HepG2 (cell line): ENCODE measurements at regions not wholly inside any gene's neighbourhood (a gene's known extent, or its start where the extent isn't known, plus 50 kb on each side); places are given as distances from the start of the nearest gene placed in this dataset.

Experiments used
- CBFB ChIP-seq: sonication (generic); formaldehyde crosslinking; IDR thresholded peaks from 2 replicates; pipeline ENCODE4 v1.4.0; 2020; ENCODE audit warnings: missing genetic modification reagents
- CEBPB ChIP-seq: IDR thresholded peaks from 2 replicates; pipeline ENCODE4 v1.6.1; 2011; ENCODE audit warnings: low read depth, low read length, improper control_type of control experiment, borderline replicate concordance
- CENPX ChIP-seq: sonication (generic); formaldehyde crosslinking; IDR thresholded peaks from 2 replicates; pipeline ENCODE4 v1.9.0; 2021; ENCODE audit warnings: mild to moderate bottlenecking, missing genetic modification reagents, moderate library complexity
- EP300 ChIP-seq, 3 experiments: sonication (generic) in 1 of 3; formaldehyde crosslinking in 1 of 3; IDR thresholded peaks; 2 replicates each; pipeline versions ENCODE4 v1.5.1 to v1.6.1; 2011 to 2020; ENCODE audit warnings: low read depth in 2 of 3, low read length in 2 of 3, borderline replicate concordance in 1 of 3, improper control_type of control experiment in 1 of 3, mild to moderate bottlenecking in 1 of 3, missing genetic modification reagents in 1 of 3, moderate library complexity in 1 of 3
- ETV5 ChIP-seq: IDR thresholded peaks from 2 replicates; pipeline ENCODE4 v1.6.1; 2018; ENCODE audit warnings: missing biosample characterization, missing genetic modification reagents, inconsistent platforms, borderline replicate concordance
- FOXK2 ChIP-seq: fragments of 450-650 bp; IDR thresholded peaks from 2 replicates; pipeline ENCODE4 v1.6.1; 2016
- MAFG ChIP-seq: sonication (generic); formaldehyde crosslinking; IDR thresholded peaks from 2 replicates; pipeline ENCODE4 v1.5.1; 2020; ENCODE audit warnings: mild to moderate bottlenecking, missing genetic modification reagents
- NFYB ChIP-seq: sonication (generic); formaldehyde crosslinking; IDR thresholded peaks from 2 replicates; pipeline ENCODE4 v1.4.0; 2020; ENCODE audit warnings: missing genetic modification reagents
- ZBTB7A ChIP-seq: sonication (generic); formaldehyde crosslinking; IDR thresholded peaks from 2 replicates; pipeline ENCODE4 v1.8.0; 2022; ENCODE audit warnings: mild to moderate bottlenecking, missing genetic modification reagents
- ZNF670 ChIP-seq: sonication (generic); formaldehyde crosslinking; IDR thresholded peaks from 2 replicates; pipeline ENCODE4 v1.8.0; 2022; ENCODE audit warnings: mild to moderate bottlenecking, missing genetic modification reagents, borderline replicate concordance
- TF ChIP-seq, protein P1 (sequence below): sonication (generic); formaldehyde crosslinking; IDR thresholded peaks from 2 replicates; pipeline ENCODE4 v1.5.1; 2020; ENCODE audit warnings: mild to moderate bottlenecking, missing genetic modification reagents, moderate library complexity
- TF ChIP-seq, protein P2 (sequence below), 2 experiments: IDR thresholded peaks; 2 replicates each; pipeline ENCODE4 v1.6.1; 2011 to 2012; ENCODE audit warnings: low read length in 2 of 2, borderline replicate concordance in 1 of 2, low read depth in 1 of 2, mild to moderate bottlenecking in 1 of 2, moderate library complexity in 1 of 2
- TF ChIP-seq, protein P3 (sequence below), 2 experiments: sonication (generic) in 1 of 2; formaldehyde crosslinking in 1 of 2; IDR thresholded peaks; 2 replicates each; pipeline versions ENCODE4 v1.5.1 to v1.6.1; 2011 to 2020; ENCODE audit warnings: borderline replicate concordance in 1 of 2, low read depth in 1 of 2, low read length in 1 of 2, mild to moderate bottlenecking in 1 of 2, missing genetic modification reagents in 1 of 2, moderate library complexity in 1 of 2

DNA sequence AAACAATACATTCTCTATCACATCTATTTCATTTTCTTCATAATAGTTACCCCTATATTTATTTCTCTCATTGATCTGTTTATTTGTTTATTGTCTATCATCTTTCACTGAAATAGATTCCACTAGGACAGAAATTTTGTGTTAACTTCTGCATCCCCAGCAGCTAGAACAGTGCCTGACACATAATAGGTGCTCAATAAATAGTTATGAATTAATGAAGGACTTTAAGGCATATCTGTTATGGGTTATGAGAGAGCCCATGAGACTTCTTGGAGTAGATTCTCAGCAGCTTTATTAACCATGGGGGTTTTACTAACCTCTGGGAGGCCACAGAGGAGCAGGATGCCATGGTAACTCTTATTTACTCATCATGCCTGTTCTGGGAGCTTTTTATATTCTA is 144.6 kb downstream of the CDC42EP3 start:
- TF ChIP-seq ZNF670 (CRISPR knock-in tag), result no peak
- TF ChIP-seq FOXK2, result no peak
- no peak for TF ChIP-seq ZBTB7A (CRISPR knock-in tag)
- TF ChIP-seq, protein P1, sequence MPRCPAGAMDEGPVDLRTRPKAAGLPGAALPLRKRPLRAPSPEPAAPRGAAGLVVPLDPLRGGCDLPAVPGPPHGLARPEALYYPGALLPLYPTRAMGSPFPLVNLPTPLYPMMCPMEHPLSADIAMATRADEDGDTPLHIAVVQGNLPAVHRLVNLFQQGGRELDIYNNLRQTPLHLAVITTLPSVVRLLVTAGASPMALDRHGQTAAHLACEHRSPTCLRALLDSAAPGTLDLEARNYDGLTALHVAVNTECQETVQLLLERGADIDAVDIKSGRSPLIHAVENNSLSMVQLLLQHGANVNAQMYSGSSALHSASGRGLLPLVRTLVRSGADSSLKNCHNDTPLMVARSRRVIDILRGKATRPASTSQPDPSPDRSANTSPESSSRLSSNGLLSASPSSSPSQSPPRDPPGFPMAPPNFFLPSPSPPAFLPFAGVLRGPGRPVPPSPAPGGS (CRISPR knock-in tag), result no peak
- no peak for TF ChIP-seq CENPX
- TF ChIP-seq NFYB (CRISPR knock-in tag), result no peak
- TF ChIP-seq, protein P2, sequence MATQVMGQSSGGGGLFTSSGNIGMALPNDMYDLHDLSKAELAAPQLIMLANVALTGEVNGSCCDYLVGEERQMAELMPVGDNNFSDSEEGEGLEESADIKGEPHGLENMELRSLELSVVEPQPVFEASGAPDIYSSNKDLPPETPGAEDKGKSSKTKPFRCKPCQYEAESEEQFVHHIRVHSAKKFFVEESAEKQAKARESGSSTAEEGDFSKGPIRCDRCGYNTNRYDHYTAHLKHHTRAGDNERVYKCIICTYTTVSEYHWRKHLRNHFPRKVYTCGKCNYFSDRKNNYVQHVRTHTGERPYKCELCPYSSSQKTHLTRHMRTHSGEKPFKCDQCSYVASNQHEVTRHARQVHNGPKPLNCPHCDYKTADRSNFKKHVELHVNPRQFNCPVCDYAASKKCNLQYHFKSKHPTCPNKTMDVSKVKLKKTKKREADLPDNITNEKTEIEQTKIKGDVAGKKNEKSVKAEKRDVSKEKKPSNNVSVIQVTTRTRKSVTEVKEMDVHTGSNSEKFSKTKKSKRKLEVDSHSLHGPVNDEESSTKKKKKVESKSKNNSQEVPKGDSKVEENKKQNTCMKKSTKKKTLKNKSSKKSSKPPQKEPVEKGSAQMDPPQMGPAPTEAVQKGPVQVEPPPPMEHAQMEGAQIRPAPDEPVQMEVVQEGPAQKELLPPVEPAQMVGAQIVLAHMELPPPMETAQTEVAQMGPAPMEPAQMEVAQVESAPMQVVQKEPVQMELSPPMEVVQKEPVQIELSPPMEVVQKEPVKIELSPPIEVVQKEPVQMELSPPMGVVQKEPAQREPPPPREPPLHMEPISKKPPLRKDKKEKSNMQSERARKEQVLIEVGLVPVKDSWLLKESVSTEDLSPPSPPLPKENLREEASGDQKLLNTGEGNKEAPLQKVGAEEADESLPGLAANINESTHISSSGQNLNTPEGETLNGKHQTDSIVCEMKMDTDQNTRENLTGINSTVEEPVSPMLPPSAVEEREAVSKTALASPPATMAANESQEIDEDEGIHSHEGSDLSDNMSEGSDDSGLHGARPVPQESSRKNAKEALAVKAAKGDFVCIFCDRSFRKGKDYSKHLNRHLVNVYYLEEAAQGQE (IDR thresholded peaks at IDR 0.05; ENCODE audit: borderline replicate concordance in 1 of 2, low read depth in 1 of 2, low read length in 2 of 2), result no peak
- no peak for TF ChIP-seq ETV5 (CRISPR knock-in tag)
- TF ChIP-seq EP300 (IDR thresholded peaks at IDR 0.05; ENCODE audit: low read depth in 2 of 2, low read length in 2 of 2), result no peak
- TF ChIP-seq EP300 (CRISPR knock-in tag; IDR thresholded peaks at IDR 0.05; ENCODE audit: borderline replicate concordance), result no peak
- TF ChIP-seq, protein P3, sequence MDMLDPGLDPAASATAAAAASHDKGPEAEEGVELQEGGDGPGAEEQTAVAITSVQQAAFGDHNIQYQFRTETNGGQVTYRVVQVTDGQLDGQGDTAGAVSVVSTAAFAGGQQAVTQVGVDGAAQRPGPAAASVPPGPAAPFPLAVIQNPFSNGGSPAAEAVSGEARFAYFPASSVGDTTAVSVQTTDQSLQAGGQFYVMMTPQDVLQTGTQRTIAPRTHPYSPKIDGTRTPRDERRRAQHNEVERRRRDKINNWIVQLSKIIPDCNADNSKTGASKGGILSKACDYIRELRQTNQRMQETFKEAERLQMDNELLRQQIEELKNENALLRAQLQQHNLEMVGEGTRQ (IDR thresholded peaks at IDR 0.05; ENCODE audit: low read depth, low read length), result no peak
- TF ChIP-seq, protein P3 (CRISPR knock-in tag; IDR thresholded peaks at IDR 0.05; ENCODE audit: borderline replicate concordance), result no peak
- TF ChIP-seq CEBPB, result no peak
- TF ChIP-seq CBFB (CRISPR knock-in tag), result no peak
- no peak for TF ChIP-seq MAFG (CRISPR knock-in tag)
